HEK293T (cell line): ENCODE measurements at regions not wholly inside any gene's neighbourhood (a gene's known extent, or its start where the extent isn't known, plus 50 kb on each side); places are given as distances from the start of the nearest gene placed in this dataset.

ENCODE experiments used
- ELF4 ChIP-seq: fragments of 450-650 bp; IDR thresholded peaks from 2 replicates; pipeline ENCODE4 v1.6.1; 2017; ENCODE audit warnings: antibody characterized with exemption
- FOXK2 ChIP-seq: fragments of 450-650 bp; IDR thresholded peaks from 2 replicates; pipeline ENCODE4 v1.6.1; 2016; ENCODE audit warnings: mild to moderate bottlenecking
- FOXM1 ChIP-seq: fragments of 450-650 bp; IDR thresholded peaks from 2 replicates; pipeline ENCODE4 v1.6.1; 2017; ENCODE audit warnings: mild to moderate bottlenecking, borderline replicate concordance
- L3MBTL2 ChIP-seq: fragments of 450-650 bp; conservative IDR thresholded peaks from 2 replicates; pipeline ENCODE4 v1.6.1; 2016; ENCODE audit warnings: mild to moderate bottlenecking
- SP1 ChIP-seq: fragments of 450-650 bp; IDR thresholded peaks from 2 replicates; pipeline ENCODE4 v1.6.1; 2017
- TARDBP ChIP-seq: fragments of 450-650 bp; IDR thresholded peaks from 2 replicates; pipeline ENCODE4 v1.6.1; 2016

- TF ChIP-seq L3MBTL2, result no peak
- TF ChIP-seq FOXK2, result no peak
- TF ChIP-seq FOXM1, result no peak
- TF ChIP-seq SP1, result no peak
- TF ChIP-seq TARDBP, result no peak
- TF ChIP-seq ELF4, result no peak
Observed at GRCh38 chr11:92162776-92163175, 61.8 kb upstream of the FAT3 start.
